ENCODE measurements at regions not wholly inside any gene's neighbourhood (a gene's known extent, or its start where the extent isn't known, plus 50 kb on each side); places are given as distances from the start of the nearest gene placed in this dataset.
"Not testable (repeated sequence)": the region's sequence is repeated elsewhere in the genome, so short reads cannot be mapped to it uniquely, and the experiment has no call there.

DNA sequence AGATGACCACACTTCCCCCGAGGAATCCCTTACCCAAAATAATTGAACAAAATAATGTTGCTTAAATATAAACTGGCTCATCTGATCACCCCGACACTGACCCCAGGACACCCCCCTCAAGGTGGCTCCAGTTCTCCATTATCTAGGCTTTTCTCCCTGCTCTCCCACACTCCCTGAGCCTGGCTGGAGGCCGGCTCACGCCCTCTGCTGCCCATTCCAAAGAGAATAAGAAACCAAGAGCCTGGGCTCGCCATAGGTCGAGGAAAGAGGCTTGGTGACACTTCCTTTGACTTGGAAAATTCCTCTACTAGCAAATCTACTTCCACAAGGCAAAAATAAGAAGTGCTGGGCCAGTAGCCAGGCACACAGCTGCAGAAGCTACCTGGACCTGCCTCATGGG is 63.3 kb upstream of the OR4C13 start:
- H2AFZ ChIP-seq (ENCODE audit: low read length); BruUV-seq (replicated peaks); POLR2A ChIA-PET; H3K36me3 ChIP-seq (replicated peaks in 1 of 2; ENCODE audit: control insufficient read depth in 1 of 2, insufficient read depth in 2 of 2, low read length in 2 of 2); H3K27me3 ChIP-seq (ENCODE audit: control insufficient read depth in 1 of 2, insufficient read depth in 2 of 2, low read length in 2 of 2); in situ Hi-C loops (cut with HindIII; ENCODE audit: extremely low pct_ligation_motif_present, low pct_unique_long_range_greater_than_20kb); intact Hi-C loops (cut with micrococcal nuclease; ENCODE audit: unreplicated experiment); H4K20me1 ChIP-seq (ENCODE audit: insufficient read depth, low read length); H3K27ac ChIP-seq (ENCODE audit: extremely low read length, insufficient read depth, low read length); H3K4me1 ChIP-seq (ENCODE audit: insufficient read depth, low read length); CTCF ChIA-PET (ENCODE audit: low intra/inter-chr PET ratio, low total read pairs); H3K4me2 ChIP-seq (ENCODE audit: low read depth, low read length); H3K9ac ChIP-seq (ENCODE audit: insufficient read depth, low read depth, low read length); DNase-seq (ENCODE audit: low spot score); FAIRE-seq; H3K79me2 ChIP-seq (ENCODE audit: insufficient read depth, low read length); H3K9me3 ChIP-seq (ENCODE audit: low read length); H3K4me3 ChIP-seq (replicated peaks in 1 of 3; ENCODE audit: insufficient read depth in 1 of 3, low read depth in 2 of 3, low read length in 3 of 3): not testable (repeated sequence)
- ATAC-seq = 0 out of 3 replicates have a peak, but pooled peaks have one; percentile 41
- 0% methylated on average over 6 of the region's 6 CpGs for WGBS (ENCODE audit: low lambda C conversion rate)

DNA sequence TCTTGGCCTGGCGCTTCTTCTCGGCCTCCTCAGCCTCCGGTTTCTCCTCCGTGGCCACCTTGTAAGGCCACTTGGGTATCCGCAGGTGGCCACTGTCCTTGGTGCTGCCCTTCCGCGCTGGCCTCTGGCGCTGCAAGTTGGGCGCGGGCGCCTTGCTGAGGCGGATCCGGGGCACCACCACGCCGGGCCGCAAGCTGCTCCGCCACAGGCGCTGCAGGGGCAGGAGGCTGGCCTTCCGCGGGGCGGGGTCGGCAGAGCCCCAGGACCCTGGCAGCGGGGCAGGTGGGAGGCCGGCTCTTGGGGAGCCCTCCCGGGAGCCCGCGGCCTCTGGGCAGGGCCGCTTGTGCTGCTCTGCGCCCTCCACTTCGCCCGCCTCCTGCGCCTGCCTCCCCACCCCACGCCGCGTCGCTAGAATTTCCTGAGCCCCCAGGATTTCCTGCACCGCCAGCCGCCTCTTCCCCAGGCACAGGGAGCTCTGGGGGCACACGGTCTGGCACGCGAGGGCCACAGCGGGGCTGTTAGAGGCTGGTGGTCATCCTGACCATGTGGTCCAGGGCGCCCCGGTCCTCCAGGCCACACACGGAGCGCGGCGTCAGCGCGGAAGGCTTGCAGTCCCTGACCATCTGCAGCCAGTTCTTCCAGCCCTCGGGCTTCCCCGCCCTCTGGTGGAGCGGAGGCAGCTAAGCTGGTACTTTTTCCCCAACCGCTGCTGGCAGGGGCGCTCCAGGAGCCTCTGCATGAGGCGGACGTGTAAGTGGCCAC is 60.1 kb upstream of the OR4C13 start:
- not testable (repeated sequence) for ATAC-seq
- peaks cover 16% of the 10 kb centered on the region for H3K9me3 ChIP-seq (ENCODE audit: low read length)

DNA sequence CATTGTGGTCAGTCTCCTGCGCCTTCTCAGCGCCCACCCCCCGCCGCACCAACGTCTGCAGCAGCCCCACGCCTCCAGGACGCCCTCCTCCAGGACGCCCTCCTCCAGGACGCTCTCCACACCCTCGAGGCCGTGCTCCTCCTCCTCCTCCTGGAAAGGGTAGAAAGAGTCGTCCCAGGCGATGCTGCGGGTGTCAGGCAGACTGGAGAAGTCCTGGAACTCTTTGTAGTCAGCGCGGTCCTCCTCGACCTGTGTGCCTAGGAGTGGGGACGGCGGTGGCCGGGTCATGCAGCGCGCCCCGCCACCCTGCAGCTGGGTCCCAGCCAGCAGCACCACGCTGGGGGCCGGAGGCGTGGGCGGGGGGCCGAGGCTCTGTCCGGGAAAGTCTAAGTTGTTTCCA is 58.7 kb upstream of the OR4C13 start:
- H4K20me1 ChIP-seq (ENCODE audit: insufficient read depth, low read length); POLR2A ChIA-PET; CTCF ChIA-PET (ENCODE audit: low intra/inter-chr PET ratio, low total read pairs); H3K4me1 ChIP-seq (ENCODE audit: insufficient read depth, low read length); FAIRE-seq; DNase-seq (ENCODE audit: low spot score); H2AFZ ChIP-seq (ENCODE audit: low read length); in situ Hi-C loops (cut with HindIII; ENCODE audit: extremely low pct_ligation_motif_present, low pct_unique_long_range_greater_than_20kb); H3K27me3 ChIP-seq (ENCODE audit: control insufficient read depth in 1 of 2, insufficient read depth in 2 of 2, low read length in 2 of 2); BruUV-seq (replicated peaks); H3K27ac ChIP-seq (ENCODE audit: extremely low read length, insufficient read depth, low read length); intact Hi-C loops (cut with micrococcal nuclease; ENCODE audit: unreplicated experiment); H3K79me2 ChIP-seq (ENCODE audit: insufficient read depth, low read length); H3K4me3 ChIP-seq (replicated peaks in 1 of 3; ENCODE audit: insufficient read depth in 1 of 3, low read depth in 2 of 3, low read length in 3 of 3); ATAC-seq; H3K36me3 ChIP-seq (replicated peaks in 1 of 2; ENCODE audit: control insufficient read depth in 1 of 2, insufficient read depth in 2 of 2, low read length in 2 of 2); H3K4me2 ChIP-seq (ENCODE audit: low read depth, low read length); H3K9ac ChIP-seq (ENCODE audit: insufficient read depth, low read depth, low read length): not testable (repeated sequence)
- peaks cover 24% of the 10 kb centered on the region for H3K9me3 ChIP-seq (ENCODE audit: low read length)
- 23% methylated on average over 14 of the region's 29 CpGs for WGBS (ENCODE audit: low lambda C conversion rate)

More for the DNA sequence above, 60.1 kb upstream of the OR4C13 start:
- WGBS (ENCODE audit: low lambda C conversion rate) = 81% methylated on average over 18 of the region's 57 CpGs
- BruUV-seq (replicated peaks); H3K36me3 ChIP-seq (replicated peaks in 1 of 2; ENCODE audit: control insufficient read depth in 1 of 2, insufficient read depth in 2 of 2, low read length in 2 of 2); H3K27me3 ChIP-seq (ENCODE audit: control insufficient read depth in 1 of 2, insufficient read depth in 2 of 2, low read length in 2 of 2); H4K20me1 ChIP-seq (ENCODE audit: insufficient read depth, low read length); DNase-seq (ENCODE audit: low spot score); H3K4me2 ChIP-seq (ENCODE audit: low read depth, low read length); CTCF ChIA-PET (ENCODE audit: low intra/inter-chr PET ratio, low total read pairs); FAIRE-seq; in situ Hi-C loops (cut with HindIII; ENCODE audit: extremely low pct_ligation_motif_present, low pct_unique_long_range_greater_than_20kb); H2AFZ ChIP-seq (ENCODE audit: low read length); H3K9ac ChIP-seq (ENCODE audit: insufficient read depth, low read depth, low read length); H3K79me2 ChIP-seq (ENCODE audit: insufficient read depth, low read length); intact Hi-C loops (cut with micrococcal nuclease; ENCODE audit: unreplicated experiment); POLR2A ChIA-PET; H3K4me1 ChIP-seq (ENCODE audit: insufficient read depth, low read length); H3K27ac ChIP-seq (ENCODE audit: extremely low read length, insufficient read depth, low read length); H3K4me3 ChIP-seq (replicated peaks in 1 of 3; ENCODE audit: insufficient read depth in 1 of 3, low read depth in 2 of 3, low read length in 3 of 3): not testable (repeated sequence)

Measured in HepG2 (cell line).